ENCODE measurements at regions not wholly inside any gene's neighbourhood (a gene's known extent, or its start where the extent isn't known, plus 50 kb on each side); places are given as distances from the start of the nearest gene placed in this dataset.

DNA sequence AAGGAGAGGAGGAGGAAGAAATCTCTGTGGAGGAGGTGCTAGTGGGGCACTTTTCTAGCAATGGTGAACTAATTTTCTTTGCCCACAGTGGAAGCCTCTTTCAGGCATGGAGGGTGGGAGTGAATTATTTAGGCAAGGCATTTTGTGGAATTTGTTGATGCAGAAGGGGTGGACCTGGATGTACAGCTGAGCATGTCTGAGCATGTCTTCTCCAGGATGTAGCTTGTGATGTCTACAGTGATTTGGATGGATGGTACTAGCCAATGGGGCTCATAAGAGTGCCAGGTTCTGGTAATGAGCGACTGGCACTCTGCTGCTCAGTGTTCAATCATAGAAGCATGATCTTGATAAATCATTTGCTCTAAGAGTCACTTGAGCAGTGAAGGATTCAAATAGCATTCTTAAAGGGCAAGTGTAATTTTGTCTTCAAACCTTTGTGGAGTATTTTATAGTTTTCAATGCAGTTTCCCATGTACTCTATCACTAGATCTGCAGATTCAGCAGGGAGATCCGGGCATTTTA is 153.9 kb upstream of the LMO4 start (continued):
- no peak for TF ChIP-seq SLC30A9 (CRISPR knock-in tag; IDR thresholded peaks at IDR 0.05)
- no peak for TF ChIP-seq DDX20 (tag; IDR thresholded peaks at IDR 0.05; ENCODE audit: low read depth)

GRCh38 chr1:87176087-87176486 is 152.6 kb upstream of the LMO4 start:
- Histone ChIP-seq H3K9me3 (replicated peaks; ENCODE audit: control insufficient read depth, insufficient read depth, low read depth, low read length) (no peaks in the 10 kb centered on the region), H3K36me3 (ENCODE audit: control insufficient read depth, insufficient read depth, low read length) (no peaks in the 10 kb centered on the region), H3K79me2 (ENCODE audit: control insufficient read depth, insufficient read depth, low read length) (no peaks in the 10 kb centered on the region), H3K27me3 (ENCODE audit: control insufficient read depth in 2 of 2, insufficient read depth in 2 of 2, low read length in 2 of 2) (peaks cover 29 to 32% of the 10 kb centered on the region in 2 experiments), H3K27ac (ENCODE audit: extremely low read depth, low read depth, low read length) (no peak overlapping the region), H3K4me3 (no peak overlapping the region), H3K4me1 (replicated peaks in 1 of 2; ENCODE audit: control insufficient read depth in 2 of 2, insufficient read depth in 2 of 2, low read length in 2 of 2) (peaks cover 0 to 6% of the 10 kb centered on the region in 2 experiments; a peak in 1 of 5 replicates), H3K9me1 (ENCODE audit: control insufficient read depth, insufficient read depth, low read length) (no peaks in the 10 kb centered on the region), H4K20me1 (replicated peaks; ENCODE audit: control insufficient read depth, insufficient read depth, low read length) (peaks cover 12% of the 10 kb centered on the region; the same call in 1 of the 2 replicates), H2AFZ (ENCODE audit: low read depth, low read length) (no peak overlapping the region), H3K4me2 (ENCODE audit: insufficient read depth, low read length) (no peak overlapping the region), H3K9ac (ENCODE audit: insufficient read depth in 1 of 2, low read depth in 2 of 2, low read length in 2 of 2) (no peak overlapping the region)
- no peak for ATAC-seq
- ChIA-PET POLR2A (no interaction called here), CTCF (ENCODE audit: low intra/inter-chr PET ratio) (no interaction called here)
- BruUV-seq (replicated peaks) = no TSS peak
- TF ChIP-seq, protein P1, sequence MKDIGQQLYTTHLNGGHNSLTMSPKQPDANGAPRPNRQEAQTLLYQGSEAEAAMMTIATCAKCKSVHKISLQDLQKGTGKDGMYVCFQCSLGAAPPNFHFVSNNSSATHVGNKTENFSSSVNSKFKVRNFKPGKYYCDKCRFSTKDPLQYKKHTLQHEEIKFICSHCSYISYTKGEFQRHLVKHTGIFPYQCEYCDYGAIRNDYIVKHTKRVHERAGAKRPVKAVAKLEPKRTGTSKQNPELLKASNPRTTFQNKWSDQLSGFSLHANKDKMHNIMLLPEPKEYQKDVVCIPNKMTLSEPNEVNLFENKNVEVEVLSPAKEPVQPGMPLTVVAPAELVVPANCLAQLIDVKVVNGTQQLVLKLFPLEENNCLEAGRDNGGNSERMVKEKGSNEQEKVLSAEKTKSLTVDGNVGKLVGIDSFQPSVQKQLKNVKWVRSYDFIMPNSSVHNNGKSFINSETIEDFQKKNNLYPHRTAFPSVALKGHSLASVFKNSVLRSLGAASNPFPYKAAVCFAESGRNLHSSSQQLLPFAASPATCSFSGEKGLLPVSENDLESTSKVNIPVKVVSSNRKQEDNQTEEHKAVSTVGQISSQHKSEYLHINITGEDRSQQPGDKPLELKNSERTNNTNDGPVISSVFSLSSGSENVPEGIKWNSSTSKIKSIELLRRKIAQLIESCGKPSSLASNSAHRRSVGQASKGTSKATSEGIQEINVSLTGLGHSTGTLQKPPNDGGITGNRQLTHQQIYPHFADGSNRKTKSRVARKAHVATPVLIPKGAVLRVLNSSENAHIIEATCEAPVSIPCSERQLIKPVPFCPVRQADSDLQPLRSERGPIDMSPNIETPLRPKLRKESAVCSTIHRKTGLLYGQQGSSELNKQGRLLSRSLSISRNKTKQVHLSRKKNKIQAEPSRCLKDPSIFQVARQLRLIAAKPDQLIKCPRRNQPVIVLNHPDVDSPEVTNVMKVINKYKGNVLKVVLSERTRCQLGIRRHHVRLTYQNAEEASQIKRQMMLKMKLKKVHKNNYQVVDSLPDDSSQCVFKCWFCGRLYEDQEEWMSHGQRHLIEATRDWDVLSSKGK (CRISPR knock-in tag; IDR thresholded peaks at IDR 0.05) = no peak
- TF ChIP-seq MEF2A (IDR thresholded peaks at IDR 0.05; ENCODE audit: control insufficient read depth, low read depth, low read length) (no peak), MED1 (CRISPR knock-in tag; IDR thresholded peaks at IDR 0.05; ENCODE audit: borderline replicate concordance) (no peak), ZFP30 (CRISPR knock-in tag; IDR thresholded peaks at IDR 0.05; ENCODE audit: borderline replicate concordance) (no peak), ZNF263 (CRISPR knock-in tag; IDR thresholded peaks at IDR 0.05; ENCODE audit: borderline replicate concordance) (no peak), ZKSCAN1 (IDR thresholded peaks at IDR 0.05; ENCODE audit: low read depth, low read length) (no peak)
- in situ Hi-C loops (cut with MboI) = no loop called here
- DNase-seq (ENCODE audit: extremely low read depth in 1 of 4, low spot score in 3 of 4) = no peak
- intact Hi-C loops (cut with micrococcal nuclease) = no loop called here
- WGBS (ENCODE audit: insufficient coverage, low coverage, missing lambda C conversion rate) = 1% methylated on average over 5 of the region's 5 CpGs
- no peak for FAIRE-seq
